ENCODE measurements at regions not wholly inside any gene's neighbourhood (a gene's known extent, or its start where the extent isn't known, plus 50 kb on each side); places are given as distances from the start of the nearest gene placed in this dataset.
"Not testable (repeated sequence)": the region's sequence is repeated elsewhere in the genome, so short reads cannot be mapped to it uniquely, and the experiment has no call there.

DNA sequence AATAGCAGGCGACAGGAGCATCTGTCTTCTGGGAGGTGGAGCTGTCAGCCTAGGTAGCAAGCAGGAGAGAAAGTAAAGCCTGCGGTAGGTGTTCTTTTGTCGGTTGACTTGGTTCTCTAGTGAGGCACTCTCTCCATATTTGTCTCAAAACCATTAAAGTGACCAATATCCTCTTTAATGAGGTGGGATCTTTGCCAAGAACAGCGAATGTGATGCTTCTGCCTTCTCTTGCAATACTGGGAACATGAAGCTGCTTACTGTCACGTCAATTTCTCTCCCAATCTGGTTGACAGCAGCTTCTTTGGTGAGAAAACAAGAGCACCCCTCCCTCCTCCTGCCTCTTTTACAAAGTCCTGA lies 176.7 kb downstream of the ABCC12 start:
- Histone ChIP-seq H3K9ac (ENCODE audit: low read length) (no peak overlapping the region), H3K27ac (ENCODE audit: low read length) (no peak overlapping the region), H3K27me3 (ENCODE audit: control insufficient read depth, insufficient read depth, low read length) (no peaks in the 10 kb centered on the region), H3K4me3 (ENCODE audit: low read length) (no peak overlapping the region), H3K36me3 (ENCODE audit: control insufficient read depth, low read depth, low read length) (no peaks in the 10 kb centered on the region), H3K4me1 (ENCODE audit: control insufficient read depth, low read depth, low read length) (peaks cover 13% of the 10 kb centered on the region), H3K9me3 (ENCODE audit: control insufficient read depth, low read depth, low read length) (no peaks in the 10 kb centered on the region)

DNA sequence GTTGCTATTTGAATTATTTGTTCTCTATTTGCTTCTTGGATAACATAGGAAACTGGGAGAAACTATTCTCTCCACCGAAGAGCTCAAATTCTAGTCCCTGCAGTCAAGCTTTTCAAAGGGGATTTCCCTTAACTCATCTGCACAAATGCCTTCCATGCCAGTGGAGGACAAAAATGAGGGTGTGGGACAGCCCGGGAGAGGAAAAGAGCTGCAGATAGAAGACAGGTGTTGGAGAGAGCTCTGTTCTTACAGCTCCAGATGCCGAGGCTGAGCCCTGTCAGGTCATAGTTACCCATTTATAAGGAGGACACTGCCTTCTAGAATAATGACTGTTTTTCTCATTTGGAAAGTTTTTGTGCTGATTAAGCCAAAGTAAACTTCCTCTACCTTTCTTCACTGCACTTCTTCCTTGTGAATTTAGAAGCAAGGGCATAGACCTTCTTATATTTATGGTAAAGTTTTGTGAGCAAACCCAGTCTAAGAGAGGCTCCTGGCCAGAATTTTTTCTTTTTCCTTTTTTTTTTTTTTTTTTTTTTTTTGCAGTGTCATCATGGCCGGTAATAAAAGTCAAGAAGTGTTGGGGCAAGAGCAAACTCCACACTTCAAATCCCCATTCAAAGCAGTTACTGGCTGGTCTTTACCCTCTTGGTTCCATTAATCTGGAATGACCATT lies 177.2 kb downstream of the ABCC12 start:
- Histone ChIP-seq H3K4me1 (ENCODE audit: control insufficient read depth, low read depth, low read length) (peaks cover 13% of the 10 kb centered on the region), H3K36me3 (ENCODE audit: control insufficient read depth, low read depth, low read length) (no peaks in the 10 kb centered on the region), H3K9ac (ENCODE audit: low read length) (no peak overlapping the region), H3K4me3 (ENCODE audit: low read length) (no peak overlapping the region), H3K27ac (ENCODE audit: low read length) (no peak overlapping the region), H3K27me3 (ENCODE audit: control insufficient read depth, insufficient read depth, low read length) (no peaks in the 10 kb centered on the region), H3K9me3 (ENCODE audit: control insufficient read depth, low read depth, low read length) (no peaks in the 10 kb centered on the region)

DNA sequence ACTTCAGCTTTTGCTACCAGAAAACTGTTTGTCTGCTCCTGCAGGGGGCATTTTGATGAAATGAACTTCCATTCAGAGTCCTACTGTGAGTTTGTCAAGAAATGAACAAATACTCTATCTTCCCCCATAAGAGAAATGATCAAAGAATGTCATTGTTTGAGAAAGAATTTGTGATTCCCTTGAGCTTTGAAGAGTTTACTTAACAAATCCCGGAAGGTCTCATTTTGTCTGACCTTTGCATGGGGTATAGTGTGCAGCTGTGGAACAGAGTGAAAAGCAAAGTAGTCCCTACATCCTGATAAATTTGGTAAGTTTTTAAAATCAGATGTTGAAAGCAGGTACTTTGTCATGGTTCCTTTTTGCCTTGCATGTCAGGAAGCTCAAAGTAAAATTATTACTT lies 178.0 kb downstream of the ABCC12 start:
- Histone ChIP-seq H3K27ac (ENCODE audit: low read length) (no peak overlapping the region), H3K4me1 (ENCODE audit: control insufficient read depth, low read depth, low read length) (peaks cover 13% of the 10 kb centered on the region), H3K36me3 (ENCODE audit: control insufficient read depth, low read depth, low read length) (no peaks in the 10 kb centered on the region), H3K9ac (ENCODE audit: low read length) (no peak overlapping the region), H3K9me3 (ENCODE audit: control insufficient read depth, low read depth, low read length) (no peaks in the 10 kb centered on the region), H3K4me3 (ENCODE audit: low read length) (no peak overlapping the region), H3K27me3 (ENCODE audit: control insufficient read depth, insufficient read depth, low read length) (no peaks in the 10 kb centered on the region)

DNA sequence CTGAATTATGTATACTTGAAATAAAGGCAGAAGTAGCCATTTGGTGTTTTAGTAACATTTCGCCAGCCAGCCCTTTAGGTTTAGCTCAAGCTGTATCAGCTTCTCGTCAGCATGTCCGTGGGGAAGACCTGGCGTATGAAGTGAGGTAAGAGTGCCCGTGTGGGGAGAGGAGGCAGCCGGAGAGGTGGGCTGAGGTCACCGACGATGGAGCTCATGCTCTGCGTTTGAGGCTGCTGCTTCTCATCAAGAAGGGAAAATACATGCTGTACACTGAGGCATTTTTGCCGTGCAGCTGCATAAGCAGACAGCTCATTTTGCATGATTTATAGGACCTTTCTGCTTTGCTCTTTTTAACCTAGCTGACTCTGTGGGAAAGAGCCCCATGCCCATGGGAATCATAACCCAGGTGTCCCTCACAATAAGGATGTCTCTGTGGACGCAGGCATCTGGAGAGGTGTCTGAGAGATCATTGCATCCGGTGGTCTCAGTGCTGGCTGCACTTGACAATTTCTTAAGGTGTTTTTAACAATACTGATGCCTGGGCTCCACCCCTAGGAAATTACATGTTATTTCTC lies 179.1 kb downstream of the ABCC12 start:
- Histone ChIP-seq H3K9ac (ENCODE audit: low read length) (no peak overlapping the region), H3K9me3 (ENCODE audit: control insufficient read depth, low read depth, low read length) (no peaks in the 10 kb centered on the region), H3K27ac (ENCODE audit: low read length) (no peak overlapping the region), H3K4me3 (ENCODE audit: low read length) (no peak overlapping the region), H3K27me3 (ENCODE audit: control insufficient read depth, insufficient read depth, low read length) (no peaks in the 10 kb centered on the region), H3K4me1 (ENCODE audit: control insufficient read depth, low read depth, low read length) (peaks cover 13% of the 10 kb centered on the region), H3K36me3 (ENCODE audit: control insufficient read depth, low read depth, low read length) (no peaks in the 10 kb centered on the region)

DNA sequence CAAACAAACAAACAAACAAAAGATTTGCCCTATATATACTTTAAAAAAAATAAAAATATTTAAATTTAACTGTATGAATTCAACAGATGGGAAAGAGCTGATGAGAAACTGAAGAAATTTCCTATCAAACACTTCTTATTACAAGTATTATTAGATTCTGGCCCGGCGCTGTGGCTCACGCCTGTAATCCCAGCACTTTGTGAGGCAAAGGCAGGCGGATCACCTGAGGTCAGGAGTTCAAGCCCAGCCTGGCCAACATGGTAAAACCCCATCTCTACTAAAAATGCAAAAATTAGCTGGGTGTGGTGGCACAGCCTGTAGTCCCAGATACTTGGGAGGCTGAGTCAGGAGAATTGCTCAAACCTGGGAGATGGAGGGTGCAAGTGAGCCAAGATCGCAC lies 180.8 kb downstream of the ABCC12 start:
- not testable (repeated sequence) for H3K4me3 ChIP-seq (ENCODE audit: low read length); H3K27ac ChIP-seq (ENCODE audit: low read length); H3K27me3 ChIP-seq (ENCODE audit: control insufficient read depth, insufficient read depth, low read length)

DNA sequence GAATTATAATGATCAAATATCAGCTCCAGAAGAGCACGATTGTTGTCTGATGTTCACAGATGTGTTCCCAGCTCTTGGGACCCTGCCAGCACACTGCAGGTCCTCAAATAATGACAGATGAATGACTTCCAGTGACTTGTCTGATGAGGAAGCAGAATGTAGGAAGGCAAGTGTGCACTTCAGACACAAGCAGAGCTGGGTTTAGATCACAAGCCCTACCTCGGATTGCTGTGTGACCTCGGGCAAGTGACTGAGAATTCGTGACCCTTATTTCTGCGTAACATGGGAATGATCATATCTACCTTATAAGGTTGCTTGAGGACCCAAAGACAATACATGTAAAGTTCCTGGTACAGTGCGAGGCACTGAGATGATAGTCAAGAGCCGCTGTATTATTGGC lies 182.2 kb downstream of the ABCC12 start:
- no peak overlapping the region for H3K27ac ChIP-seq (ENCODE audit: low read length)
- H3K9ac ChIP-seq (ENCODE audit: low read length) = no peak overlapping the region
- no peaks in the 10 kb centered on the region for H3K36me3 ChIP-seq (ENCODE audit: control insufficient read depth, low read depth, low read length)
- H3K27me3 ChIP-seq (ENCODE audit: control insufficient read depth, insufficient read depth, low read length) = no peaks in the 10 kb centered on the region
- H3K4me3 ChIP-seq (ENCODE audit: low read length) = no peak overlapping the region
- peaks cover 10% of the 10 kb centered on the region for H3K4me1 ChIP-seq (ENCODE audit: control insufficient read depth, low read depth, low read length)
- no peaks in the 10 kb centered on the region for H3K9me3 ChIP-seq (ENCODE audit: control insufficient read depth, low read depth, low read length)

More for the DNA sequence above, 180.8 kb downstream of the ABCC12 start:
- peaks cover 13% of the 10 kb centered on the region for H3K4me1 ChIP-seq (ENCODE audit: control insufficient read depth, low read depth, low read length)
- not testable (repeated sequence) for H3K9ac ChIP-seq (ENCODE audit: low read length); H3K36me3 ChIP-seq (ENCODE audit: control insufficient read depth, low read depth, low read length); H3K9me3 ChIP-seq (ENCODE audit: control insufficient read depth, low read depth, low read length)

DNA sequence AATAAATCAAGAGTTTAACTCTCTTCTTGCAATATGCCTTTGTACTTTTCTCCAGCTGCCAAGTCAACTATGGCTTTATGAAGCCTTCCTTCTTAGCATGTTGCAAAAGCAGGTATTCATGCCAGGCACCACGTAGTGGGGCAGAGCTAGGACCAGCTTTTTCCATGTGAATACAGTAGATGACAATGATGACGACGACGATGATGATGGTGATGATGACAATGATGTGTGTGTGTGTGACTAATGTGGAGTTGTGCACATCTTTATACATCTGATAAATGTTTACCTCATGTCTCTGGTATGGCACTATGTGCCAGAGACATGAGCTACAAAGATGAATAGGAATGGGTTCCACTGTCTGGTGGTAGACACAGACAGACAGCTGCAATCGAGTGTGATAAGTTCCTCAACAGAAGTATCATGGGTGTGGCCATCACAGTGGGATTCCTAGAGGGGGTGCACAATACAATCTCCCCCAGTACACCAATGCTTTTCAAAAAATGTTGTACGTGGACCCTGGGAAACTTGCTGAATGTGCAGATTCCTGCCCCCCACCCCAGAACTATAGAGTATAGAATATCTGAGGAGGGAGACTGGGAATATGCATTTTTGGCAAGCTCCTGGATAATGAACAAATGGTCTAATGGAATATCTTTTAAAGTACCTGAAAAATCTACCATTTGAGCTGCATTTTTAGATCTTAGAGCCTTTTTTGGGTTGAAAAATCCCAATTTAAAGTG lies 183.4 kb downstream of the ABCC12 start:
- H3K27me3 ChIP-seq (ENCODE audit: control insufficient read depth, insufficient read depth, low read length) = no peaks in the 10 kb centered on the region
- H3K9me3 ChIP-seq (ENCODE audit: control insufficient read depth, low read depth, low read length) = no peaks in the 10 kb centered on the region
- no peaks in the 10 kb centered on the region for H3K4me1 ChIP-seq (ENCODE audit: control insufficient read depth, low read depth, low read length)
- no peak overlapping the region for H3K4me3 ChIP-seq (ENCODE audit: low read length)
- H3K27ac ChIP-seq (ENCODE audit: low read length) = no peak overlapping the region
- H3K36me3 ChIP-seq (ENCODE audit: control insufficient read depth, low read depth, low read length) = no peaks in the 10 kb centered on the region
- no peak overlapping the region for H3K9ac ChIP-seq (ENCODE audit: low read length)

DNA sequence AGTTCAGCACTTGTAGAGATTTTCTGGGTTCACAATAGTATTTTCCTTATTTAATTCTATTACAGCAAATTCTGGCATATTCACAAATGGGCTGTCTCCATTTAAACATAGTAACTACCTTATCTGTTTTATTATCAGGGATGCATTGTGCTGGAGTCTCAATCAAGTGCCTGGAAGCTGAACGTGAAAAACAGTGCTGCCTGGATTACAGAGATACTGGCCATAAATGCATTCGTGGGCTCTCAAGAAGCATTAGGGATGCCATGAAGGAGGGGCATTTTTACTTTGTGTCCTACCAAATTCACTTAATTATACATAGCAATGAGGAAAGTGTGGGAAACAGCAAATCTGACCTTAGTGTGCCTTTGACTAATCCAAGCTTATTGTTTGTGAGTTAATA lies 184.6 kb downstream of the ABCC12 start:
- Histone ChIP-seq H3K36me3 (ENCODE audit: control insufficient read depth, low read depth, low read length) (no peaks in the 10 kb centered on the region), H3K27ac (ENCODE audit: low read length) (no peak overlapping the region), H3K9ac (ENCODE audit: low read length) (no peak overlapping the region), H3K4me1 (ENCODE audit: control insufficient read depth, low read depth, low read length) (peaks cover 2% of the 10 kb centered on the region), H3K4me3 (ENCODE audit: low read length) (no peak overlapping the region), H3K9me3 (ENCODE audit: control insufficient read depth, low read depth, low read length) (no peaks in the 10 kb centered on the region), H3K27me3 (ENCODE audit: control insufficient read depth, insufficient read depth, low read length) (no peaks in the 10 kb centered on the region)

DNA sequence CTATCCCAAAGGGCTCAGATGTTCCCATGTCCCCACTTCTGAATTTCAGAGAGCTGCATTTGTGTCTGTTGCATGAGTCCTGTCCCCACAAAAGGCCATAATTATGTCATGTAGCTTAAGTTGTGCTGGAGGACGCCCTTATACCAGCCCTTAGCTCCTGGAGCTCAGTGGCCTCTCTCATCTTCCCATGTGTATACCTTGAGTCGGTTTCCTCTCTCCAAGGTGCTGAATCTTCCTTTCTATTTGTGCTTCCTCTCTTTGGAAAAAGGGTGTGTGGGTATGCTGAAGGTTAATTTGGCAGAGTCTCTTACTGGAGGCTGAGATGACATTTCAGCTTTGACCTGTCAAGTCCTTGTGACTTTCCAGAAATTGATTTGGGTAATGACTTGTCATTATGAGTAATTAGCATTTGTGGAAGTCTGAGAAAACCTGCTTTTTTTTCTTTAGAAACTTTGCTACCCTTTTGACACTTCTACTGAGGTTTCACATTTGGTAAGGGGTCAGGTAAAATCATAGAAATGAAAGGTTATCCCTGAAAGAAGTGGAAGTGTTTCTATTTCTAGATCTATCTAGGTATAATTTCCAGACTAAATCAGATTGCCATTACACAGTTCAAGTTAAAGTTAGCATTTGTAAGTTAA lies 185.4 kb downstream of the ABCC12 start:
- no peaks in the 10 kb centered on the region for H3K36me3 ChIP-seq (ENCODE audit: control insufficient read depth, low read depth, low read length)
- no peak overlapping the region for H3K27ac ChIP-seq (ENCODE audit: low read length)
- H3K9me3 ChIP-seq (ENCODE audit: control insufficient read depth, low read depth, low read length) = no peaks in the 10 kb centered on the region
- H3K9ac ChIP-seq (ENCODE audit: low read length) = no peak overlapping the region
- no peaks in the 10 kb centered on the region for H3K27me3 ChIP-seq (ENCODE audit: control insufficient read depth, insufficient read depth, low read length)
- peaks cover 9% of the 10 kb centered on the region for H3K4me1 ChIP-seq (ENCODE audit: control insufficient read depth, low read depth, low read length)
- no peak overlapping the region for H3K4me3 ChIP-seq (ENCODE audit: low read length)

DNA sequence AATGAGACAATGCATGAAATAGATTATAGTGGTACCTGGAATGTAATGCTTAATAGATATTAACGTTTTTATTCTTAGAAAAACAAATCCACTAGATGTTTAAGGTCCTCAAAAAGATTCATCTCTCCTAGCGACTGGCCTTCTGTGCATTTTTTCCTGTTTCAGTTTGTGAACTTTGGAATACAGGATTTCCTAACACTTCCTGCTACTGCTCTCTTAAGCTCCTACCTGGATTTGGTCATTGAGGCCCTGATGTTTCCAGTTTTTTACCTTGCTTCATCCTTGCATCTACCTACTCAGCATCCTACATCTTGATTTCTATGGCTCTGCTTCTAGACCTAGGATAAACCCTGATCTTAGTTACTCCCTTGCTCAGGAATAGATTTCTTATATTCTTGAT lies 188.4 kb downstream of the ABCC12 start:
- Histone ChIP-seq H3K27me3 (ENCODE audit: control insufficient read depth, insufficient read depth, low read length) (no peaks in the 10 kb centered on the region), H3K9ac (ENCODE audit: low read length) (no peak overlapping the region)

DNA sequence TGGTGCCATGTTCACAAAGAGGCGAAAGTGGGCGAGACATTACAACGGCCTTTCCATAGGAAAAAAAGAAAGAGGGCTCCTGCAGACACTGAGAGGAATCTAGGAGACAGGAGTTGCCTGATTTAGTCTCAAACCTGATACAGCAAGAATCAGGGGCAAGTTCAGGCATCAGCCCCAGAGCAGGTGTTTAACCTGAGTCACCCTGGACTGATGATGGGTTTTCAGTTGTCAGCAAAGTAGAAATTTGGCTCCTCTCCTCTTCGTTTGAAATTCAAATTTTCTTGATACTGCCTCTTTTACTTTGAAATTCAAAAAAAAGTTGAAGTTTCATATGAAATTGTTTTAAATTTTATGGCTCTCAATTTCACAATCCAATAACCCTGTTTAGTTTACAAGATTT lies 189.5 kb downstream of the ABCC12 start:
- no peak overlapping the region for H3K27ac ChIP-seq (ENCODE audit: low read length)
- H3K9me3 ChIP-seq (ENCODE audit: control insufficient read depth, low read depth, low read length) = no peaks in the 10 kb centered on the region
- H3K36me3 ChIP-seq (ENCODE audit: control insufficient read depth, low read depth, low read length) = no peaks in the 10 kb centered on the region
- H3K9ac ChIP-seq (ENCODE audit: low read length) = no peak overlapping the region
- peaks cover 20% of the 10 kb centered on the region for H3K4me1 ChIP-seq (ENCODE audit: control insufficient read depth, low read depth, low read length)
- no peak overlapping the region for H3K4me3 ChIP-seq (ENCODE audit: low read length)
- H3K27me3 ChIP-seq (ENCODE audit: control insufficient read depth, insufficient read depth, low read length) = no peaks in the 10 kb centered on the region

More for the DNA sequence above, 188.4 kb downstream of the ABCC12 start:
- Histone ChIP-seq H3K36me3 (ENCODE audit: control insufficient read depth, low read depth, low read length) (no peaks in the 10 kb centered on the region), H3K27ac (ENCODE audit: low read length) (no peak overlapping the region), H3K4me3 (ENCODE audit: low read length) (no peak overlapping the region), H3K9me3 (ENCODE audit: control insufficient read depth, low read depth, low read length) (no peaks in the 10 kb centered on the region), H3K4me1 (ENCODE audit: control insufficient read depth, low read depth, low read length) (peaks cover 20% of the 10 kb centered on the region)

All from iPS-18a (cell line).